GM21360 (cell line): ENCODE measurements at regions not wholly inside any gene's neighbourhood (a gene's known extent, or its start where the extent isn't known, plus 50 kb on each side); places are given as distances from the start of the nearest gene placed in this dataset.
A peak's percentile ranks its signal among the peaks of the same experiment; 100 is the strongest.

Experiments used
- ATAC-seq: cut with Tn5 transposase; IDR thresholded peaks from one replicate; pipeline ENCODE4 v1.9.1; 2021; ENCODE audit warnings: mild to moderate bottlenecking, moderate library complexity; ENCODE audit not compliant: unreplicated experiment

DNA sequence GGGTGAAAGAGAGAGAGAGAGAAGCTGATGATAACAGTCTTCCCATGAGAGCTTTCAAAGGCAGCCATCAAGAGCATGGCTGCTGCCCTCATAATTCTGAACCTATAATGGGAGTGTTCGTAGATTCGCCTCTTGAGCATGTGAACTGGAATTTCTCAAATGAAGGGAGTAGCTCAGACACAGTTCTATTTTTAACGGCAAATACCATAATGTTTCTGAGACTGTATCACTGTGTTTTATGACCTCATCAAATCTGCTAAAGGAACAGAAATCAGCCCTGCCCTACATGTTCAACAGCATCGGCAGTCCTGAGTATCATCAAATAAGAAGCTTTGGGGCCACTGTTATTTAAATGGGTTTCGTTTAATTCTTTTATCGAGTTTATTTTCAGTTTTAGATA lies 645.6 kb downstream of the GALR1 start:
- ATAC-seq: no peak

DNA sequence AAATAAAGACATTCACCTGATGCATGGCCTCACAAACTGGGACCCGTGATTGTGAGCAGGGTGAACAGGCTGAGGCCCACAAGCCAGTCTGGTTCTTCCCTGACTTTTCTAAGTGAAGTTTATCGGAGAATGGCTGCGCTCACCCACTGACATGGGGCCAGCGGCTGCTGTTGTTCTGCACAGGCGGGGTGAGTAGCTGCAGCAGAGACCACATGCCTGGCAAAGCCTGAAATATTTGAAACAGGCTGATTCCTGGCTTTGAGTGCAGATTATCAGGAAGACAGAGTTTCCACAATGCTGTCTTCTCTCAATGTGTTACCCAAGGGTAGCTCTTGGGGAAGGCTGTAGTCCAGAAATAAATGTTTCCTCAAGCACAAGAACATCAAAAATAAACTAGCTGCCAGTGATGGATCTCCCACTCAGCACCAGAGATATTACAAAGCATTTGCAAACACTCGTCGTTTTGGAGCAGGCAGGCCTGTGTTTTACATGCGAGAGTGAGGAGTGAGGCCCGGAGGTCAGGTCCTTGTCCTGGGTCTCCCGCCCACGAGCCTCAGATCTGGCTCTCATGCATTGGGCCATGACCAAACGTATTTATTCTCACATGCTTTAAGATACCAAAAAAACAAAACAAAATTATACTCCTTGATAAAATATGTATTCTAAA lies 647.1 kb downstream of the GALR1 start:
- no peak for ATAC-seq

DNA sequence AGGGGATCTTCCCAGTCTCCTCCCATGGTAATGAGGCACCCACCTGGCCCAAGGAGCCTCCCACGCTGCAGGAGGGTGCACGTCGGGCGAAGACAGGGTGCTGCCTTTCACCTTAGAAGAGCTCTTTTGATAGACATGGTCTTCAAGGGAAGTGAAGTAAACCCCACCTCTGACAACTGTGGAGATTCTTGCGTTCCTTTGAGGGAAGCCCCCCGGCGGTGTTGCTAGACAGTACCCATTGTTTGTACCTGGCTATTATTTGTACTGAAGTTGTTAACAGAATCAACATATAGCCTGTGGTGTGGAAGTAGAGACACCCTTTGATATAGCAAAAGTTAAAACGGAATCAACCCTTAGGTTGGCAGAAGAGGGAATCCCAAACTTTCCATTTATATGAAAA lies 648.0 kb downstream of the GALR1 start:
- no peak for ATAC-seq

DNA sequence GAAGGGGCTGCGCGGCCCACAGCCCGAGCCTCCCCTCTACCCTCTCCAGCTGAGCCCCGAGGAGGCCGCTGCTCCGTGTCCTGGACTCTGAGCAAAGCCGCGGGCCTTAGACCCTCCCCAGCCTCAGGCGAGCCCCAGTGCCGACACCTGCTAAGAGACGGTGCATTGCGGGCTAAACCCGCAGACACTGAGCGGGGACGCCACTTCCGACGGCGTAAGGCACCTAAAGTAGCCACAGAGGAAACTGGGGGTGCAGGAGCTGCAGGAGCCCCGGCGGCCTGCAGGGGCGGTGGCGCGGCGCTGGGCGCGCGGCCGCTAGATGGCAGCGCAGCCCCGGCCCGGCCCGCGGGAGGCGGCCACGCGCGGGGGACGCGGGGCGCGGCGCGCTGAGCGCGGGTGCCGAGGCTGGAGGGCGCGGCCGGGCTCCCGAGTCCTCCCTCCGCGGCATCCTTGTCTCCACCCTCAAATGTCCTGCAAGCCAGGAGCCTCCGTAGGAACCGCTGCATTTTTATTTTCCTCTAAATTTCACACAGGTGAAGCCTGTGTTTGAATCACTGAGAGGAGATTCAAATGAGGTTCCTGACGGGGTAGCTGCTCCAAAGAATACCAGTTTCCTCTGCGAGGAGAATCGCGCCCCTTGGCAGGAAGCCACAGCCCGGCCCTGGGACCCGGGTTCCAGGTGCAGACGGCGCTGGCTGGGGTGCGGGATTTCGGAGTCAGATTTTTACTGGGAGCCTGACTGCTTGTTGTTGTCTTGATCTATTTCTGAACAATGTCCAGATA lies 650.5 kb downstream of the GALR1 start:
- peak; percentile 99 for ATAC-seq

DNA sequence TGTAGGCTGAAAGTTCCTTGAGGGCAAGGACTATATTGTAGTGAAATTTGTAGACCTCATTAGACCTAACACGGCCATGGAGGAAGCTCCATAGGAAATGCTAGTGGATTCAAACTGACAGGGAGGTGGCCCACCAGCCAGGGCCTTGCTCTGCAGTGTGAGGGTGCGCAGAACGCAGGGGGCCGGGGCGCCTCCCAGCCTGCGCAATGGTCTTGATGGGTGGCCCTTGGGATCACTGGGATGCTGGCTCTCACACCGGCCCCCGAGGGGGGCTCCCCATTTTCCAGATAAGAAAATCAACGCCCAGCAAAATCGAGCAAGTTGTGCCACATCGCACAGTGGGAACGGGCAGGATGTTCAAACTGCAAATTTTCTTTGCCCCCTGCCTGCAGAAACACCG lies 655.4 kb downstream of the GALR1 start:
- no peak for ATAC-seq

DNA sequence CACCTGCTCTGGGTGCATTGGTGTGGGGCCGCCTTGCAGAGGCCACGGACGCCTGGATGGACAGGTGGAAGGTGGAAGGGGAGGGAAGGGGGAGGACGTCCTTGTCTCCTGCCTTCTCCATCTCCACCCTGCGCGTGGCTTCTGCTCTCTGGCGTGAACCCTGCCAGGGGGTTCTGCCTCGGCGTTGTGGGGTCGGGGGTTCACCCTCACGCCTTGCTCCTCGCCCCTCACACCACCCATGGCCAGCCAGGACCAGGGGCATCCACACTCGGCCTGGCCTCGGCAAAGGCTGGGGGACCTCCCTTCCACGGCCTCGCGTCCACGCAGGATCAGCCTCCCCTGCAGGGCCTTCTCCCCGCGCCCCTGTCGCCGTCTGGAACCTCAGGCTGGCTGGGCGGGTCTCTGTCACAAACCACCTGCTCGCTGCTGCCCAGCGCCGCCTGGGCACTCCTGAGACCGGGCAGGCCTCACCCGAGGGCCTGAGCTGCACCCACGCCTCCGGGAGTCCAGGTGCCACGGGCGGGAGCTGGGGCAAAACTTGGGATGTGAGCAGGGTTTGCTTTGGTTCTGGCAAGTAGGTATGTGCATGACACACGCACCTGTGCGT lies 655.9 kb downstream of the GALR1 start:
- no peak for ATAC-seq

DNA sequence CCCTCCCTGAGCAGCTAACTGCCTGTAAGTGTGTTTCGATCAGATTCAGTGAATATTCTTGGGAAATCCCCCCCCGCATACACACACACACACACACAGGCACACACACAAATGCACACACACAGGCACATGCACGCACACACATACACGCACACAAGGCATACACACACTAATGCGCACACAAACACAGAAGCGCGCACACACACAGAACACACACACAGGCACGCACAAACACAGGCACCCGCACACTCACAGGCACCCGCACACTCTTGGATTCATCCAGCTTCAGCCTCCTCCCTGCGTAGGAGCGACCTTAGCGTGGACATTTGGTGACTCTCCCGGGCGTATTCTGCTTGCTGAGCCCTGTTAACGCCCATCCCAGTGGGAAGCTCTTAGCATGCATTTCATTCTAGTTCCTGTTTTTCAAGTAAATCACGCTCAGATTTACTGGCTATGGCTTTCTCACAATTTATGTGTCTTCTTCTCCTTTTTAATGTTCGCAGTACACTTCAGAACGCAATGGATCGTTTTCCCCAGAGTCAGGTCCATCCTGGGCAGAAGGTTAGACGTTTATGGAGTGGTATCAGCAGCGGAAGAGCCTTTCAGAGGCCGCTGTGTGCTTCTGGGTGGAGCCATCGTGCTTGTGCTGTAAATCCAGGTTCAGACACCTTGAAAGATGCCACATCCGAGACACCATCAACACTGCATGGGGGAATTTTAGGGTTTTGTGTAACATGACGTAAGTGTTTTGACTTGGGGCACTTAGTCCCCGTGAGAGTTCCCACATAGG lies 656.6 kb downstream of the GALR1 start:
- no peak for ATAC-seq

DNA sequence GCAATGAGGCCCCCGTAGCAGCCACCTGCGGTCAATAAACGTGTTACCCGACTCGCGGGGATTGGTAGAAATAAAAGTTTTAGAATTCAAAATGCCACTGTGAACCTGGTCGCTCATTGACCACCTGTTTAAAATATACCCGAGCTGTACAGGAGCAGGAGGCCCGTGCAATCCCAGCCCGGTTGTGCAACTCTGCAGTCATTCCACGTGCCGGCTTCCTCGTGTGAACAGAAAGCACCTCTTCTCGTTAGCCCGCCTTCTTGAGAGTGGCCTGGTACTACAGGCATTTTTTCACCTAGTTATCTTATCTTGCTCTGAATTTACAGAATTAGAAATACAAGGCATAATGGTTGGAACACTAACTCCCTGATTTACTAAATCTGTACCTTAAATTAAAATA lies 660.7 kb downstream of the GALR1 start:
- ATAC-seq: no peak

DNA sequence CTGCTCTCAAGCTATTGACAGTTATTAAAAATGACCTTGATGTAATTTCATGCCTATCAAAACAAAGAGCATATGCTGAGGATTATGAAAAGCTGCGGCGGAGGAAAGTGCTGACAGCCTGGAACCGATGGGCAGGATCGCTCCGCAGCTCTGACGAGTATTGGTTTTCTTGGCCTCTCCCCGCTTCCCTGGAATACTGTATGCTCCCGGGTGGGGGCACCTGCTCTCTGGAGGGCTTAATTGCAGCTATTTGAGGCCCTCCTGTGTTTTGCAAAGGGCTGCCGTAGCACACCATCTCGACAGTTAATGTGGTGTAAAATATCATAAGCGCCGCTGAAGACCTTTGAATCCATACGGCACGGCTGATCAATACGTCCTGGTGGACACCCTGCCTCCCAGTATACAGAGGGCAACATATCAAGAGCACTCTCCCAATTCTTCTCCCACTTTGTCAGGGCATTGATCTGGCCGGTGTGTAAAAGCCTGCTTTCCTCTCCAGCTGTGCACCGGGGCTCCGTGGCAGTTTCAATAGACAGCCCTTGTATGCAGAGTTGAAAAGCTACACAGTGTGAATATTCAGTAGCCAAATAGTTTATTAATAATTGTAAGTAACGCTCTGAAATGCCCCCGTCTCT lies 662.4 kb downstream of the GALR1 start:
- no peak for ATAC-seq

DNA sequence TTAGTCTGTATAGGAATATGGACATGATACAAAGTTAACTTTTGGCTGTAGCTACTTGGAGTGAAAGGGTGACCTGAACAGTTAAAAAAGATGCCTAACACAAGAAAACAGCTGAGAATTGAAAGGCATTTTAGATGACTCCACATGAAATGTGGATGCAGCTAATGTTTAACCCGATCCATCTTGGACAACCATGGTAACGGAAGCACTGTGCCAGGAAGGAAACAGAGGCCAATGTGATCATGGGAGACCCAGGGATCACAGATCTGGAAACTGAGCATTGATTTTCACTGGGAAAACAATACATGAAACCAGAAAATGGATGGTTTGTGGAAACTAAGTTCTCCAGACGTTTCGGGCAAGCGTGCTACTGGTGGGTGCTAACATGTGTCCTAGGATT lies 669.1 kb downstream of the GALR1 start:
- ATAC-seq: no peak

DNA sequence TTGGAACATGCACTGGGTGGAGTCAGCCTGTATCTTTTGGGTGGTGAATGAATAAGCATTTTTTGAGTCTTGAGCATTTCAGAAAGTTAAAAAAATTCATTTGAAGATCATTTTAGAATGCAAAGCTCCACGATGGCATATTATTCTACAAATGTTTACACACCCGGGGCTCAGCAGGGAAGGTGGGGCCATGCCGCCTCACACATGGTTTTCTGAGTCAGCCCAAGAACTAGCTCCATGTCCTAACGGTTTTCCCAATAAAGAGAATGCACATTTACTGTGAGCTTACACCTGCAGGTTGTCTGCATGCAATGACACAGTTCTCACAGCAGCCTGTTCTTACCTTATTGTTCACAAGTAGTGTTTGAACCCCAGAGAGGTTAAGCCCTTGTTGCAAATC lies 670.3 kb downstream of the GALR1 start:
- no peak for ATAC-seq

DNA sequence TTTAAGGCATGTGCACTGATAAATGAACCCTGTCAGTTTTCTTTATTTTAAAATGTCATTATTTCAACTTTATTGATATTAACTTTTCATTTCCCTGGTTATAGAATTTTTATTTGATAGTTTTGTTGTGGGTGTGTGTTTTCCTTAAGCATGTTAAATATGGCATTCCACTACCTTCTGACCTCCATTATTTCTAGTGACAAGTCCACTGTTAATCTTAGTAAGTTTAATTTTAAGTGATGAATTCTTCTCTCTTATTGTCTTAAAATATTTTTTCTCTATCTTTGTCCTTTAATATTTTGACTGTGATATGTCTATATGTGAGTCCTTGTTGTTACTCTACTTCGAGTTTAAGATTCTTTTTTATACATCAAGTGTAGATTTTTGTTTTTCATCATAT lies 685.7 kb downstream of the GALR1 start:
- no peak for ATAC-seq

DNA sequence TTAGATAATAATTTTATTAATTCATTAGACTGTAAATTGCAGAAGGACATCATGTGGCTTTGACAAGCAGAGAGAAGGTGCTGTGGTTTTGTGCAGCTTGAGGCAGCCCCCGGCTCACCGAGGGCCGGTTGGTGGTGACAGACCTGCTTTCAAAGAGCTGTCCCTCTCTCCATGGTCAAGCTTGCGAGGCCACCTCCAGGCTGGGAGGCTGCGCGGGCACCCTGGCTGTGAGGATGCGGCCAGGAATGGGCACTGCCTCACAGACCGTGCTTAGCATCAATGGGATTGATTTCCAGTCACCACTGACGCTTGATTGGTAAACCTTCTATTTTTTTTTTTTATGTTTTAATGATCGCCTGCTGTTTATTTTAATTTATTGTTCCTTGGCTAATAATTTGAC lies 690.9 kb downstream of the GALR1 start:
- ATAC-seq: no peak

DNA sequence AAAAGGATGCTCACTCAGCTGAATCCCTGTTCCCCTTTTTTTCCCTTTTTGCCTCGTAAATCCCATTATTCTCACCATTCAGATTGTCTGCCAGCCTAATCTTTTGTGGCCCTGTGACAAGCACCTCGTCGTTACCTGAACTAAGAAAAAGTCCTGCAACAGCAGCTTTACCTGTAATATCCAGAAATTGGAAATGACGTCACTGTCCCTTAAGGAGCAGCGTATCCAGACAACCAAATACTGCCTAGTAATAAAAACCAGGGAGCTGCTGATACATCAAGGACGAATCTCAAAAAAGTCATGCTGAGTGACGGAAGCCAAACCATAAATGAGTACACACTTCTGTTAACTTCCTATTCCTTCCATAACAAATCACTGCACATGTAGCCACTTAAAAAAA lies 694.9 kb downstream of the GALR1 start:
- ATAC-seq: no peak

DNA sequence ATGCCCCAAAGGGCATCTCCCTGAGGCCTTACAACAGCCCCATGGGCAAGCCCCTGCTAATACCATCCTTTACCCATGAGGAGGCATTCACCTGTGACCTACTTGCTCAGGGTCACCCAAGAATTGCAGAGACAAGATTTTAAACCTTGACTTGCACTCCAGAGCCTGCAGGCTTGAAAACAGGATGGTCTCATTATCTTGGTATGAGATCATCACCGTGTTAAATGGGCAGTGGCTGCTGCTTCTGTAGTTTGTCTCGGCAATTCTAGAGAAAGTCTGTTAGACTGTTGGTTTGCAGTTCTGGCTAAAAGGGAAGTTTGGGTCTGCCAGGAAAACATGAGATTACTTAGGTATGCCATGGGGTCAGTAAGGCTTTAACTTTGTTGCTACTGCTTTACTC lies 698.9 kb downstream of the GALR1 start:
- no peak for ATAC-seq

DNA sequence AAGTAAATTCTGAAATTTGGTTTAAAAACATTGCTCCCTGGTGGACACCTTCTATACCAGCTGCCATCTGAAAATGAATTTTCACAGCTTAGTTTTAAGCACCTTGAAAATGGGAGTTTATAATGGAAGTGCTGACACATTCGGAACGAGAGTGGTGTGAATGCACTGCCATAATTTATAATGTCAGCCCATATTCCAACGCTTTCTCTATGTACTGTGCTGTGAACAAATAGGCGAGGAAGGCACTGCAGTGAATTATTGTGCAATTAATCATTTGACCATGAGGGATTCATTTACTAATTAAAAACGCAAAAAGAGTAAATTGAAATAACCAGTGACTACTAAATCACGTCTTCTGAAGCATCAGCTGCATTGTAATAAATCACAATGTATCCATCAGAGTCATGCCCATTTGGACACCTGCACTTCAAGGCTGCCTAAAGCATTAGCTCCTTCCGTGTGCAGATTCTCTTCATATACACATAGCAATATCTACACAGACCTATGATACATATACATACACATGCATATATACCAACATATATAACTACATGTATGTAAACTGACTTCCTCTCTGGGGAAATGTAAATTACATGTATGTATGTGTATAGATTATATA lies 699.8 kb downstream of the GALR1 start:
- ATAC-seq: no peak

DNA sequence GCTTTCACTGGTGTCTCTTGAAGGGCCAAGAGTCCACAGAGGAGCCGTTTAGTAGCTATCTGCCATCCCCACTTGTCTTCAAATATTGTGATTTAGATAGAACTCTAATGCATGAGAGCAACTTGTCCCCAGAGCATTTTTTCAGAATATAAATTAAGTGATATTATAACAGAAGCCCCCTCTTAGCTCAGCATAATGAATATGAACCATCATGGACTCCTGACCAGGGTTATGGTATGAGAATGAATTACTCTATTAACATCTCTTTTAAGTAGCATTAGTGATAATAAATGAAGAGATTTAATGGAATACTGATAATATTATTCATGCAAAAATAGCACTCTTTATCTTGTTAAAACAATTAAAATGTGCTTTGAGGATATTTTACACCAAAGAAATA lies 709.6 kb downstream of the GALR1 start:
- ATAC-seq: no peak

DNA sequence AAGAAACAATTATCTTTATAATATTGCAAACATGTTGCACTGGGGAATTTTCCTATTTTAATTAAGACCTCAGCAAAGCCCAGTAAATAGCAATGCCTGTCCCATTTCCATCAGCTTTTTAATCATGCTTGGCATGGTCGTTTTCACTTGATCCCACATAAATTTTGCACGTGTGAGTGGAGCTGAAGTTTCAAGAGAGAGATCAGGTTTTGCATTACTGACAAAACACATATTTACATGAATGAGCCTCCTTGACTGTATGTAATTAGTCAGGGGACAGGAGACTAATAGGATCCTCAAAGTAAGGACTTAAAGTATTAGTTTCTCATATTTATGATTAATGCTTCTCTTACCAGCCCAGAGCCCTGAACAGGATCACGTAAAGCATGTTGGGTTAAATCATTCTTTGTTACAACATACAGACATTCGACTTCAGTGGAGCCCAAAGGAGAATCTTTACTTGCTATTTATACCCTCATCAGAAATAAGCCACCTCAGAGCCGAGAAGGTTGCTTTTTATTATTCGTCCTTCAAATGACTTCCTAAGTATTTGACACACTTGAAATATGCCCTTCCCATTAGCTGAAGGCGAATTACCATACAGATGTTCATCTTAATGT lies 711.3 kb downstream of the GALR1 start:
- no peak for ATAC-seq

DNA sequence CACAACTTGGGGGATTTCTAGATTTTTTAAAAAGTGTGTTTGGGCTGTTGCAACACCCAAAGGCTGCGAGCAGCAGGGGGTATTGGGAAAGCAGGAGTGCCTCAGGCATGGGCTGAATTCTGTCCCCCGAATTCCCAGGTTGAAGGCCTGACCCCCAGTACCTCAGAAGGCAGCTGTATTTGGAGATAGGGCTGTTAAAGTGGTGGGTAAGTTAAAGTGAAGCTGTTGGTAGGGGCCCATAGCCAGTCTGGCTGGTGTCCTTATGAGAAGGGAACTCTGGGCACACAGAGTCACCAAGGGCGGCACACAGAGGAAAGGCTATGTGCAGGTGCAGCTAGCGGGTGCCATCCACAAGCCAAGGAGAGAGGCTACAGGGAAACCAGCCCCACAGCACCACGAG lies 717.4 kb downstream of the GALR1 start:
- no peak for ATAC-seq

DNA sequence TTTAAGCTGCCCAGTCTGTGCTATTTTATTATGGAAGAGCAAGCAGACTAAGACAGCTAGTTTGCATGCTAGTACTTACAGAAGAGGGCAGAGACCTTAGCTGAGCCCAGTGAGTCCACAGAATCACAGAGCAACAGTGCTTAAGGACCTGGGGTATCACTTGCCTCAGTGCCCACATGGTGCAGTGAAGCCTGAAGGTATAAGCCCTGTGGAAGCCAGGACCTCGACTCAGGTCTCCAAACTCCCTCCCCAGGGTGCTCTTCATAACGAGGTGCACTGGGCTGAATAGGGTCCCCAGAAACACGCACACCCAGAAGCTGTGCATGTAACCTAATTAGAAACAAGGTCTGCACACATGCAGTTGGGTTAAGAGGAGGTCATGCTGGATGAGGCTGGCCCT lies 718.1 kb downstream of the GALR1 start:
- no peak for ATAC-seq
